Prostate gland (tissue), 2 donors: ENCODE measurements at regions not wholly inside any gene's neighbourhood (a gene's known extent, or its start where the extent isn't known, plus 50 kb on each side); places are given as distances from the start of the nearest gene placed in this dataset.

Source experiments
- CTCF ChIP-seq, 4 experiments: fragments of 200-600 bp in 2 of 4; fragments of 450-650 bp in 2 of 4; sonication (generic) in 2 of 4; IDR thresholded peaks; 1 replicate in 3 of 4; 2 replicates in 1 of 4; pipeline ENCODE4 v1.5.1; 2016 to 2019; ENCODE audit warnings: antibody characterized with exemption in 4 of 4, mild to moderate bottlenecking in 2 of 4, moderate library complexity in 2 of 4
- POLR2A ChIP-seq: fragments of 450-650 bp; IDR thresholded peaks from one replicate; pipeline ENCODE4 v1.6.1; 2016; ENCODE audit warnings: antibody characterized with exemption, mild to moderate bottlenecking
- POLR2AphosphoS5 ChIP-seq: sonication (generic); formaldehyde crosslinking; IDR thresholded peaks from one replicate; pipeline ENCODE4 v1.6.1; 2017; ENCODE audit warnings: antibody characterized with exemption

GRCh38 chr12:59401862-59402261, 194.0 kb upstream of the SLC16A7 start:
- TF ChIP-seq POLR2A (no peak), CTCF (IDR thresholded peaks at IDR 0.05) (no peak), POLR2AphosphoS5 (no peak)
